ENCODE measurements at regions not wholly inside any gene's neighbourhood (a gene's known extent, or its start where the extent isn't known, plus 50 kb on each side); places are given as distances from the start of the nearest gene placed in this dataset.

GRCh38 chr6:143621876-143622605 lies 55.7 kb upstream of the PHACTR2 start:
- no peak for DNase-seq

GRCh38 chr6:143621159-143621873 lies 56.4 kb upstream of the PHACTR2 start:
- DNase-seq, result no peak

- DNase-seq, result no peak
Observed at GRCh38 chr6:143620447-143620846, 57.3 kb upstream of the PHACTR2 start.

GRCh38 chr6:143619824-143620401 lies 57.9 kb upstream of the PHACTR2 start:
- DNase-seq, result no peak

GRCh38 chr6:143616741-143617140 lies 61.0 kb upstream of the PHACTR2 start:
- no peak for DNase-seq

GRCh38 chr6:143615785-143616184 lies 62.0 kb upstream of the PHACTR2 start:
- DNase-seq, result no peak

- DNase-seq, result peak; percentile 84
Observed at GRCh38 chr6:143614235-143614634, 63.5 kb upstream of the PHACTR2 start.

- DNase-seq, result no peak
Observed at GRCh38 chr6:143613749-143614148, 64.0 kb upstream of the PHACTR2 start.

GRCh38 chr6:143612186-143612585 lies 65.6 kb upstream of the PHACTR2 start:
- DNase-seq, result no peak

GRCh38 chr6:143611580-143611979 lies 66.2 kb upstream of the PHACTR2 start:
- DNase-seq, result no peak

GRCh38 chr6:143609972-143610371 lies 67.8 kb upstream of the PHACTR2 start:
- DNase-seq, result no peak

GRCh38 chr6:143609501-143609900 lies 68.3 kb upstream of the PHACTR2 start:
- DNase-seq, result no peak

GRCh38 chr6:143608906-143609305 lies 68.9 kb upstream of the PHACTR2 start:
- no peak for DNase-seq

GRCh38 chr6:143607974-143608373 lies 69.8 kb upstream of the PHACTR2 start:
- no peak for DNase-seq

- no peak for DNase-seq
Observed at GRCh38 chr6:143607168-143607567, 70.6 kb upstream of the PHACTR2 start.

GRCh38 chr6:143605906-143606521 lies 71.8 kb upstream of the PHACTR2 start:
- no peak for DNase-seq

GRCh38 chr6:143603455-143603854 lies 74.3 kb upstream of the PHACTR2 start:
- peak; percentile 28 for DNase-seq

- no peak for DNase-seq
Observed at GRCh38 chr6:143601504-143601903, 76.3 kb upstream of the PHACTR2 start.

- no peak for DNase-seq
Observed at GRCh38 chr6:143600821-143601220, 76.9 kb upstream of the PHACTR2 start.

GRCh38 chr6:143598466-143599080 lies 79.2 kb upstream of the PHACTR2 start:
- peak; percentile 91 for DNase-seq

GRCh38 chr6:143596866-143597265 lies 80.9 kb upstream of the PHACTR2 start:
- no peak for DNase-seq

- no peak for DNase-seq
Observed at GRCh38 chr6:143595251-143596036, 82.3 kb upstream of the PHACTR2 start.

All from OCI-M1 (cell line).